Activated T-cell treated with anti-CD3 and anti-CD28 coated beads for 48 hours (primary cell): ENCODE measurements at regions not wholly inside any gene's neighbourhood (a gene's known extent, or its start where the extent isn't known, plus 50 kb on each side); places are given as distances from the start of the nearest gene placed in this dataset.
"Not testable (repeated sequence)": the region's sequence is repeated elsewhere in the genome, so short reads cannot be mapped to it uniquely, and the experiment has no call there.

Experiments used
- DNase-seq: peaks from one replicate; pipeline ENCODE4 v3.0.0-alpha.2; 2020; ENCODE audit warnings: low read depth

- DNase-seq = no peak
Measured at GRCh38 chr16:66097751-66098150, 268.7 kb upstream of the CDH5 start.

GRCh38 chr16:66095676-66096075, 270.8 kb upstream of the CDH5 start:
- no peak for DNase-seq

GRCh38 chr16:66093191-66093590, 273.3 kb upstream of the CDH5 start:
- no peak for DNase-seq

- no peak for DNase-seq
Measured at GRCh38 chr16:66091471-66091891, 275.0 kb upstream of the CDH5 start.

GRCh38 chr16:66088681-66089080, 277.8 kb upstream of the CDH5 start:
- no peak for DNase-seq

GRCh38 chr16:66087308-66087707, 279.2 kb upstream of the CDH5 start:
- no peak for DNase-seq

- DNase-seq = no peak
Measured at GRCh38 chr16:66085651-66086050, 280.8 kb upstream of the CDH5 start.

GRCh38 chr16:66084731-66085130, 281.8 kb upstream of the CDH5 start:
- not testable (repeated sequence) for DNase-seq

- DNase-seq = no peak
Measured at GRCh38 chr16:66084306-66084705, 282.2 kb upstream of the CDH5 start.

- DNase-seq = no peak
Measured at GRCh38 chr16:66083171-66083570, 283.3 kb upstream of the CDH5 start.

GRCh38 chr16:66082424-66082823, 284.1 kb upstream of the CDH5 start:
- no peak for DNase-seq

GRCh38 chr16:66081775-66082366, 284.6 kb upstream of the CDH5 start:
- DNase-seq = no peak

- DNase-seq = no peak
Measured at GRCh38 chr16:66079671-66080334, 286.7 kb upstream of the CDH5 start.

GRCh38 chr16:66070140-66070917, 296.2 kb upstream of the CDH5 start:
- no peak for DNase-seq

GRCh38 chr16:66069587-66069986, 296.9 kb upstream of the CDH5 start:
- DNase-seq = no peak

GRCh38 chr16:66066404-66066803, 300.1 kb upstream of the CDH5 start:
- DNase-seq = no peak

GRCh38 chr16:66065925-66066324, 300.6 kb upstream of the CDH5 start:
- DNase-seq = no peak

GRCh38 chr16:66064801-66065530, 301.5 kb upstream of the CDH5 start:
- DNase-seq = no peak

- no peak for DNase-seq
Measured at GRCh38 chr16:66058832-66059231, 307.7 kb upstream of the CDH5 start.

- no peak for DNase-seq
Measured at GRCh38 chr16:66058172-66058691, 308.3 kb upstream of the CDH5 start.

GRCh38 chr16:66057057-66057456, 309.4 kb upstream of the CDH5 start:
- no peak for DNase-seq

- DNase-seq = no peak
Measured at GRCh38 chr16:66054095-66054494, 312.4 kb upstream of the CDH5 start.
